ENCODE measurements at regions not wholly inside any gene's neighbourhood (a gene's known extent, or its start where the extent isn't known, plus 50 kb on each side); places are given as distances from the start of the nearest gene placed in this dataset.

GRCh38 chr3:25171118-25171807 is 256.8 kb upstream of the RARB start:
- peaks cover 0 to 5% (median 0%) of the 10 kb centered on the region in 4 donors for H3K36me3 ChIP-seq
- H3K27me3 ChIP-seq: no peaks in the 10 kb centered on the region
- H3K4me3 ChIP-seq: no peak overlapping the region
- 70% methylated on average over 4 of the region's 4 CpGs for WGBS
- no peak overlapping the region for H3K27ac ChIP-seq (replicated peaks in 1 of 4)
- peaks cover 0 to 24% (median 14%) of the 10 kb centered on the region in 4 donors for H3K4me1 ChIP-seq
- intact Hi-C loops (cut with DNase I): no loop called here
- H3K9me3 ChIP-seq: peaks cover 0 to 11% (median 0%) of the 10 kb centered on the region in 4 donors
- TF ChIP-seq, protein P1, sequence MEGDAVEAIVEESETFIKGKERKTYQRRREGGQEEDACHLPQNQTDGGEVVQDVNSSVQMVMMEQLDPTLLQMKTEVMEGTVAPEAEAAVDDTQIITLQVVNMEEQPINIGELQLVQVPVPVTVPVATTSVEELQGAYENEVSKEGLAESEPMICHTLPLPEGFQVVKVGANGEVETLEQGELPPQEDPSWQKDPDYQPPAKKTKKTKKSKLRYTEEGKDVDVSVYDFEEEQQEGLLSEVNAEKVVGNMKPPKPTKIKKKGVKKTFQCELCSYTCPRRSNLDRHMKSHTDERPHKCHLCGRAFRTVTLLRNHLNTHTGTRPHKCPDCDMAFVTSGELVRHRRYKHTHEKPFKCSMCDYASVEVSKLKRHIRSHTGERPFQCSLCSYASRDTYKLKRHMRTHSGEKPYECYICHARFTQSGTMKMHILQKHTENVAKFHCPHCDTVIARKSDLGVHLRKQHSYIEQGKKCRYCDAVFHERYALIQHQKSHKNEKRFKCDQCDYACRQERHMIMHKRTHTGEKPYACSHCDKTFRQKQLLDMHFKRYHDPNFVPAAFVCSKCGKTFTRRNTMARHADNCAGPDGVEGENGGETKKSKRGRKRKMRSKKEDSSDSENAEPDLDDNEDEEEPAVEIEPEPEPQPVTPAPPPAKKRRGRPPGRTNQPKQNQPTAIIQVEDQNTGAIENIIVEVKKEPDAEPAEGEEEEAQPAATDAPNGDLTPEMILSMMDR (IDR thresholded peaks at IDR 0.05): no peak
- TF ChIP-seq POLR2AphosphoS5 (IDR thresholded peaks at IDR 0.05): no peak
- no peak for DNase-seq (ENCODE audit: extremely low spot score)

GRCh38 chr3:25171897-25172296 is 256.2 kb upstream of the RARB start:
- intact Hi-C loops (cut with DNase I): no loop called here
- DNase-seq (ENCODE audit: extremely low spot score): no peak

DNA sequence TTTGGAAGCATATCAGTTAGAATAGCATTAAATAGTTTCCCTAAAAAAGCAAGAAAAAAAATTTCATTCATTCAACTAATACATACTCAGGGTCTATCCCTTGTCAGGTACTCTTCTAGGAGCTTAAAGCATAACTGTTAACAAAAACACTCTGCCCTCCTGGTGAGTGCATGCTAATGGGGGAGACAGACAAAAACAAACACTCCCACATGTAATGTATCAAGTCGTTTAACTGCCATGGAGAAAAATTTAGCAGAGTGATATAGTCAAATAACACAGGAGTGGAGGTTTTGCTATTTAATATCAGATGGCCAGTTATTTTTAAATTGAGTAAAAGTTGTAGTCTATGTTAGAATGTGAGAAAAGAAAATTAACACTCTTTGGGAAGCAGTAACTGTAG is 254.5 kb upstream of the RARB start:
- H3K9me3 ChIP-seq: peaks cover 0 to 7% (median 0%) of the 10 kb centered on the region in 4 donors
- H3K4me1 ChIP-seq: peaks cover 0 to 24% (median 14%) of the 10 kb centered on the region in 4 donors
- no peak for TF ChIP-seq POLR2A (IDR thresholded peaks at IDR 0.05; ENCODE audit: low read depth)
- no peak for TF ChIP-seq POLR2AphosphoS5 (IDR thresholded peaks at IDR 0.05)
- TF ChIP-seq, protein P1 (IDR thresholded peaks at IDR 0.05): no peak
- no peak for TF ChIP-seq EP300 (IDR thresholded peaks at IDR 0.05)
- no peak for DNase-seq (ENCODE audit: extremely low spot score)
- peaks cover 0 to 5% (median 0%) of the 10 kb centered on the region in 4 donors for H3K36me3 ChIP-seq
- H3K27me3 ChIP-seq: no peaks in the 10 kb centered on the region
- no peak overlapping the region for H3K27ac ChIP-seq (replicated peaks in 1 of 4)
- intact Hi-C loops (cut with DNase I): no loop called here
- 20% methylated on average over 1 of the region's 1 CpG for WGBS
- no peak overlapping the region for H3K4me3 ChIP-seq

More at GRCh38 chr3:25171897-25172296, 256.2 kb upstream of the RARB start:
- no peak for TF ChIP-seq POLR2AphosphoS5 (IDR thresholded peaks at IDR 0.05)
- TF ChIP-seq, protein P1 (IDR thresholded peaks at IDR 0.05): no peak
- TF ChIP-seq EP300 (IDR thresholded peaks at IDR 0.05): no peak
- TF ChIP-seq POLR2A (IDR thresholded peaks at IDR 0.05; ENCODE audit: low read depth): no peak
- Histone ChIP-seq H3K9me3 (peaks cover 0 to 11% (median 0%) of the 10 kb centered on the region in 4 donors), H3K27me3 (no peaks in the 10 kb centered on the region), H3K36me3 (peaks cover 0 to 5% (median 0%) of the 10 kb centered on the region in 4 donors), H3K4me3 (no peak overlapping the region), H3K4me1 (peaks cover 0 to 24% (median 14%) of the 10 kb centered on the region in 4 donors), H3K27ac (replicated peaks in 1 of 4) (no peak overlapping the region)
- 87% methylated on average over 6 of the region's 6 CpGs for WGBS

DNA sequence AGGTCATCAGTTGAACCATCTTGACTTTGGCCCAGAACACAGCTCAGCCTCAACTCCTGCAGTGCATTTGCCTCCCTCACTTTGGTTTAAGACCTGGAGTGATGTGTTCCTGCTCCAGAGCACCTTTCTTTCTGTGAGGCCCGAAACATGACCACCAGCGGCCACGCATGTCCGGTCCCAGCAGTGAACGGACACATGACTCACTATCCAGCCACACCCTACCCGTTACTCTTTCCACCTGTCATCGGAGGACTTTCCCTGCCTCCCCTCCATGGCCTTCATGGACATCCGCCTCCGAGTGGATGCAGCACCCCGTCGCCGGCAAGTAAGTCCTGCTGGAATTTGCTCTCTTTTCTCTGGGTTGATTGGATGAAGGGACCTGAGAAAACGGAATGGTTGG is 253.8 kb upstream of the RARB start:
- Histone ChIP-seq H3K9me3 (peaks cover 0 to under 1% (median 0%) of the 10 kb centered on the region in 4 donors), H3K36me3 (peaks cover 0 to 5% (median 0%) of the 10 kb centered on the region in 4 donors), H3K27ac (replicated peaks in 1 of 4) (no peak overlapping the region), H3K27me3 (no peaks in the 10 kb centered on the region), H3K4me1 (peaks cover 0 to 24% (median 14%) of the 10 kb centered on the region in 4 donors), H3K4me3 (no peak overlapping the region)
- TF ChIP-seq, protein P1 (IDR thresholded peaks at IDR 0.05): no peak
- TF ChIP-seq POLR2AphosphoS5 (IDR thresholded peaks at IDR 0.05) (no peak), POLR2A (IDR thresholded peaks at IDR 0.05; ENCODE audit: low read depth) (no peak), EP300 (IDR thresholded peaks at IDR 0.05) (no peak)
- intact Hi-C loops (cut with DNase I): no loop called here
- WGBS: 95% methylated on average over 13 of the region's 13 CpGs
- no peak for DNase-seq (ENCODE audit: extremely low spot score)

All from esophagus muscularis mucosa (tissue), 4 donors.